Trophoblast cell (in vitro differentiated cells and primary cell): ENCODE measurements at regions not wholly inside any gene's neighbourhood (a gene's known extent, or its start where the extent isn't known, plus 50 kb on each side); places are given as distances from the start of the nearest gene placed in this dataset.
"Not testable (repeated sequence)": the region's sequence is repeated elsewhere in the genome, so short reads cannot be mapped to it uniquely, and the experiment has no call there.

Experiments used
- DNase-seq, 2 donors: peaks; one replicate each; pipeline ENCODE4 v3.0.0-alpha.2; 2016
- H2AFZ ChIP-seq: 2 replicates; pipeline ENCODE4 v1.6.1; 2013; ENCODE audit warnings: low read length, moderate library complexity, mild to moderate bottlenecking; ENCODE audit not compliant: insufficient read depth, poor library complexity
- H2AK5ac ChIP-seq: 2 replicates; pipeline ENCODE4 v1.6.1; 2013; ENCODE audit warnings: mild to moderate bottlenecking, low read length
- H2BK120ac ChIP-seq: 2 replicates; pipeline ENCODE4 v1.6.1; 2013; ENCODE audit warnings: low read length, mild to moderate bottlenecking, moderate library complexity; ENCODE audit not compliant: insufficient read depth, poor library complexity
- H2BK12ac ChIP-seq: 2 replicates; pipeline ENCODE4 v1.6.1; 2013; ENCODE audit warnings: mild to moderate bottlenecking, low read length, moderate library complexity
- H2BK5ac ChIP-seq: 2 replicates; pipeline ENCODE4 v1.6.1; 2013; ENCODE audit warnings: low read length, low read depth, moderate library complexity, mild to moderate bottlenecking; ENCODE audit not compliant: poor library complexity
- H3K14ac ChIP-seq: 2 replicates; pipeline ENCODE4 v1.6.1; 2013; ENCODE audit warnings: mild to moderate bottlenecking, low read length
- H3K18ac ChIP-seq: 2 replicates; pipeline ENCODE4 v1.6.1; 2013; ENCODE audit warnings: mild to moderate bottlenecking, low read length
- H3K23ac ChIP-seq: 2 replicates; pipeline ENCODE4 v1.6.1; 2013; ENCODE audit warnings: low read length
- H3K27ac ChIP-seq: 2 replicates; pipeline ENCODE4 v1.5.1; 2013; ENCODE audit warnings: low read depth, mild to moderate bottlenecking, inconsistent platforms, low read length, moderate library complexity
- H3K27me3 ChIP-seq: 2 replicates; pipeline ENCODE4 v1.6.1; 2013; ENCODE audit warnings: inconsistent platforms, mild to moderate bottlenecking, low read length, moderate library complexity; ENCODE audit not compliant: insufficient read depth
- H3K36me3 ChIP-seq, 2 experiments: 1 replicate in 1 of 2; 2 replicates in 1 of 2; pipeline ENCODE4 v1.6.1; 2013; ENCODE audit warnings: low read length in 2 of 2, mild to moderate bottlenecking in 2 of 2, moderate library complexity in 1 of 2; ENCODE audit not compliant: insufficient read depth in 2 of 2, control insufficient read depth in 1 of 2
- H3K4ac ChIP-seq: 2 replicates; pipeline ENCODE4 v1.6.1; 2013; ENCODE audit warnings: low read depth, mild to moderate bottlenecking, low read length, moderate library complexity
- H3K4me1 ChIP-seq, 2 experiments: 1 replicate in 1 of 2; 2 replicates in 1 of 2; pipeline ENCODE4 v1.6.1; 2013; ENCODE audit warnings: low read length in 2 of 2, mild to moderate bottlenecking in 2 of 2, moderate library complexity in 1 of 2; ENCODE audit not compliant: insufficient read depth in 2 of 2, control insufficient read depth in 1 of 2
- H3K4me2 ChIP-seq: 2 replicates; pipeline ENCODE4 v1.6.1; 2013; ENCODE audit warnings: inconsistent platforms, mild to moderate bottlenecking, low read length, moderate library complexity
- H3K4me3 ChIP-seq: 2 replicates; pipeline ENCODE4 v1.5.1; 2013; ENCODE audit warnings: mild to moderate bottlenecking, low read depth, low read length, inconsistent platforms
- H3K79me1 ChIP-seq: one replicate; pipeline ENCODE4 v1.6.1; 2013; ENCODE audit warnings: low read length
- H3K79me2 ChIP-seq: 2 replicates; pipeline ENCODE4 v1.6.1; 2013; ENCODE audit warnings: low read length, mild to moderate bottlenecking; ENCODE audit not compliant: control insufficient read depth, insufficient read depth, poor library complexity
- H3K9ac ChIP-seq: 2 replicates; pipeline ENCODE4 v1.6.1; 2013; ENCODE audit warnings: mild to moderate bottlenecking, low read length
- H3K9me3 ChIP-seq: 2 replicates; pipeline ENCODE4 v1.6.1; 2013; ENCODE audit warnings: low read depth, mild to moderate bottlenecking, control low read depth, inconsistent platforms, low read length; ENCODE audit not compliant: insufficient read depth
- H4K12ac ChIP-seq: 2 replicates; pipeline ENCODE4 v1.6.1; 2013; ENCODE audit warnings: low read depth, mild to moderate bottlenecking, low read length, moderate library complexity
- H4K8ac ChIP-seq: 2 replicates; pipeline ENCODE4 v1.6.1; 2013; ENCODE audit warnings: low read depth, mild to moderate bottlenecking, low read length, moderate library complexity
- H4K91ac ChIP-seq: one replicate; pipeline ENCODE4 v1.6.1; 2013; ENCODE audit warnings: low read depth, mild to moderate bottlenecking, low read length, moderate library complexity
- WGBS: extraction: QIAGEN DNeasy Blood & Tissue Kit; methylation state at CpG from one replicate; pipeline ENCODE4 v1.1.7; 2013; ENCODE audit warnings: missing lambda C conversion rate; ENCODE audit not compliant: insufficient read length, insufficient coverage; ENCODE audit errors: extremely low coverage; 5-methylcytosine and 5-hydroxymethylcytosine counted together

DNA sequence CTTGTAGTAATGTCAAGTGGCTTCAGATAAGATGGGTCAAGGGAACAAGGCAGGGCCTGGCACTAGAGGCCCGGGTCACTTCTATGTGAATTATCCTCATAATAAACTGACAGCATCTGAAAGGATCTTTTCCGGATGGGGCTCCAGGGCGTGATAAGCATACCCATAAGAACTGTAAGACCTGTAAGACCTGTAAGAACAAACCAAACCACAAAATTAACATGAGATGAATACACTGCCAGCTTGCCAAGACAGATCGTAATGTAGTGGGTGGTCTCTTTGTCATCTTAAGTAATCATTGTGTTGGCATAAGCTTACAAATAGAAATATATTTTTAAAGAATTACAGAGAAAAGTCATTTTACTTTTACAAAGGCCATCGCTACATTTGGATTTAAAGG is 334.9 kb downstream of the RFPL4B start:
- Histone ChIP-seq H2AFZ (no peak overlapping the region), H3K4ac (no peak overlapping the region), H3K4me2 (no peak overlapping the region), H4K12ac (no peak overlapping the region), H3K18ac (no peak overlapping the region), H2BK12ac (no peak overlapping the region), H3K4me3 (no peak overlapping the region), H2AK5ac (no peak overlapping the region), H2BK5ac (no peak overlapping the region), H2BK120ac (no peak overlapping the region), H3K9me3 (no peaks in the 10 kb centered on the region), H3K27me3 (no peaks in the 10 kb centered on the region), H3K23ac (no peak overlapping the region), H3K36me3 (no peaks in the 10 kb centered on the region), H4K8ac (no peak overlapping the region), H3K9ac (no peak overlapping the region), H3K79me2 (no peaks in the 10 kb centered on the region), H4K91ac (no peak overlapping the region), H3K27ac (no peak overlapping the region), H3K79me1 (no peaks in the 10 kb centered on the region), H3K4me1 (no peaks in the 10 kb centered on the region), H3K14ac (no peak overlapping the region)
- WGBS = no CpG with 5 or more reads among the region's 5 CpGs
- no peak for DNase-seq

DNA sequence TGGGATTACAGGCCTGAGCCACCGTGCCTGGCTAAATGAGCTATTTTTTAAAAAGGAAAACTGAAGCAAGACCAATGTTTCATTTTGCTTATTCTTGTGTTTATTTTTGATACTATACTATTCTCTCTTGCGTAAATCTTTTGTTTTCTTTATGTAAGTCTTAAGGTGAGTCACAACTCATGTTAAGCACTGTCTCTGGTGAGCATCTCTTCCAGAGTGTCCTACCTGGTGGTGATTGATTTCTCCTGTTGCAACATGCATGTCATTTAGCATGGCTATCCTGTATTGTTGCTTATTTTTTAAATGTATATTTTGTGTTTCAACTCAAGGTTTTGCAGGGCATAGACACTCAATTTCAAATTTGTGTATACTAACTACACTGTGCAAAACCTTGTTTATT is 336.0 kb downstream of the RFPL4B start:
- no CpG with 5 or more reads among the region's 2 CpGs for WGBS
- H4K12ac ChIP-seq = no peak overlapping the region
- H2AFZ ChIP-seq = no peak overlapping the region
- no peak overlapping the region for H3K4me2 ChIP-seq
- no peaks in the 10 kb centered on the region for H3K79me2 ChIP-seq
- no peak overlapping the region for H2BK5ac ChIP-seq
- no peak overlapping the region for H3K27ac ChIP-seq
- no peak overlapping the region for H3K23ac ChIP-seq
- no peak overlapping the region for H3K4ac ChIP-seq
- no peaks in the 10 kb centered on the region for H3K27me3 ChIP-seq
- no peaks in the 10 kb centered on the region for H3K4me1 ChIP-seq
- H2BK12ac ChIP-seq = no peak overlapping the region
- H3K9me3 ChIP-seq = no peaks in the 10 kb centered on the region
- no peak overlapping the region for H3K14ac ChIP-seq
- H4K91ac ChIP-seq = no peak overlapping the region
- H2BK120ac ChIP-seq = no peak overlapping the region
- no peaks in the 10 kb centered on the region for H3K79me1 ChIP-seq
- H3K4me3 ChIP-seq = no peak overlapping the region
- no peaks in the 10 kb centered on the region for H3K36me3 ChIP-seq
- no peak overlapping the region for H3K9ac ChIP-seq
- H3K18ac ChIP-seq = no peak overlapping the region
- no peak overlapping the region for H4K8ac ChIP-seq
- DNase-seq = no peak
- H2AK5ac ChIP-seq = no peak overlapping the region

DNA sequence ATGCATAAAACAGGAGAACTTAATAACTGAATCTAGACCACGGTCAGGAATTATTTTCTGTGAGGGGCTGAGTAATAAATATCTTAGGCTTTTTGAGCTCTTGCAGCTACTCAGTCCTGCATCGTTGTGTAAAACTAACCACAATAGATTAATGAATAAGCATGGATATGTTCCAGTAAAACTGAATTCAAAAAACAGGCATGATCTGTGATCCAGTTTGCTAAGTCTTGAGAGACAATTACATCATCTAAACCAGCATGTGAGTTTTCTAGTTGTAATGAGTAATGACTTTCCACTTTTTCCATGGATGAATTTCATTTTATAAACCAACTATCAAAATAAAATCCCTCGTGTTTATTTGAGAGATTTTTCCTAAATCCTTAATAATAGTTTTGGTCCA is 336.8 kb downstream of the RFPL4B start:
- no peaks in the 10 kb centered on the region for H3K27me3 ChIP-seq
- no peak overlapping the region for H3K18ac ChIP-seq
- no peak overlapping the region for H4K8ac ChIP-seq
- H4K12ac ChIP-seq = no peak overlapping the region
- H3K79me2 ChIP-seq = no peaks in the 10 kb centered on the region
- no peak overlapping the region for H4K91ac ChIP-seq
- H3K79me1 ChIP-seq = no peaks in the 10 kb centered on the region
- no peak overlapping the region for H3K9ac ChIP-seq
- WGBS = no CpG with 5 or more reads among the region's 3 CpGs
- no peak overlapping the region for H2BK12ac ChIP-seq
- H3K23ac ChIP-seq = no peak overlapping the region
- no peak overlapping the region for H3K4ac ChIP-seq
- no peak for DNase-seq
- no peak overlapping the region for H3K4me2 ChIP-seq
- no peaks in the 10 kb centered on the region for H3K9me3 ChIP-seq
- no peak overlapping the region for H2BK120ac ChIP-seq
- no peak overlapping the region for H2AK5ac ChIP-seq
- H3K27ac ChIP-seq = no peak overlapping the region
- no peak overlapping the region for H3K14ac ChIP-seq
- H2AFZ ChIP-seq = no peak overlapping the region
- no peaks in the 10 kb centered on the region for H3K36me3 ChIP-seq
- no peak overlapping the region for H3K4me3 ChIP-seq
- H2BK5ac ChIP-seq = no peak overlapping the region
- H3K4me1 ChIP-seq = no peaks in the 10 kb centered on the region

DNA sequence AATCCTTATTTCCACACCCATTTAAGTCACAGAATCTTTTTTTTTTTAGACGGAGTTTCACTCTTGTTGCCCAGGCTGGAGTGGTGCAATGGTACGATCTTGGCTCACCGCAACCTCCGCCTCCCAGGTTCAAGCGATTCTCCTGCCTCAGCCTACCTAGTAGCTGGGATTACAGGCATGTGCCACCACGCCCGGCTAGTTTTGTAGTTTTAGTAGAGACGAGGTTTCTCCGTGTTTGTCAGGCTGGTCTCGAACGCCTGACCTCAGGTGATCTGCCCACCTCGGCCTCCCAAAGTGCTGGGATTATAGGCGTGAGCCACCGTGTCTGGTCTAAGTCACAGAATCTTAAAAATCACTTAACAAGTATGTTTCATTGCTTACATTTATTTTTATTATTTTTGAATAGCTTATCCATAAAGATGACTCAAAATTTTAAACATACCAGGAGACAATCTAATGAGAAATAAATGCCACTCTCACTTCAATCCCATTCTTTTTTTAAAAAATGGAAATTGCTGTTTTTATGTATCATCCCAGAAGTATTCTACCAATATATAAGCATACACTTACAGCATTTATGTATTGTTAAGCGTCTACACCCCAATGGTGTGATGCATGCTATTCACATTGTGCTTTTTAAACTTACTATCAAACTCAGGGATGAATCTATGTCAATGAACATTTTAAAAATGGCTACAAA is 338.5 kb downstream of the RFPL4B start:
- not testable (repeated sequence) for H3K14ac ChIP-seq, H2AFZ ChIP-seq, H4K91ac ChIP-seq, H3K4me2 ChIP-seq, H3K23ac ChIP-seq, H3K18ac ChIP-seq, H3K36me3 ChIP-seq, H2BK120ac ChIP-seq, H3K9ac ChIP-seq, H3K4me1 ChIP-seq, H2AK5ac ChIP-seq, H2BK5ac ChIP-seq, H3K9me3 ChIP-seq, DNase-seq, H3K4ac ChIP-seq, H3K79me2 ChIP-seq, H3K27me3 ChIP-seq, H2BK12ac ChIP-seq, H4K12ac ChIP-seq, H4K8ac ChIP-seq, H3K4me3 ChIP-seq, H3K27ac ChIP-seq, H3K79me1 ChIP-seq
- no CpG with 5 or more reads among the region's 15 CpGs for WGBS
